OCI-LY3 (cell line): ENCODE measurements at regions not wholly inside any gene's neighbourhood (a gene's known extent, or its start where the extent isn't known, plus 50 kb on each side); places are given as distances from the start of the nearest gene placed in this dataset.

ENCODE experiments used
- H2AFZ ChIP-seq: fragments of 200-600, 300-600 bp; shearing (Covaris generic); 2 replicates; pipeline ENCODE4 v1.6.0; 2014; ENCODE audit warnings: antibody characterized with exemption, low read depth, low read length
- H3K27ac ChIP-seq: fragments of 200-600, 300-600 bp; sonication (generic); 2 replicates; pipeline ENCODE4 v1.5.1; 2014; ENCODE audit warnings: mild to moderate bottlenecking, low read length, moderate library complexity, mixed read lengths
- H3K27me3 ChIP-seq: fragments of 200-600, 300-600 bp; sonication (generic); 2 replicates; pipeline ENCODE4 v1.6.1; 2014; ENCODE audit warnings: low read depth, low read length, mixed read lengths
- H3K36me3 ChIP-seq: fragments of 200-600, 300-600 bp; sonication (generic); replicated peaks from 2 replicates; pipeline ENCODE3; 2014; ENCODE audit warnings: low read depth, low read length, mixed read lengths
- H3K4me1 ChIP-seq: fragments of 300-600, 200-600 bp; sonication (generic); 2 replicates; pipeline ENCODE4 v1.6.1; 2014; ENCODE audit warnings: low read length, mixed read lengths
- H3K4me2 ChIP-seq: fragments of 200-600, 300-600 bp; sonication (generic); 2 replicates; pipeline ENCODE4 v1.6.1; 2014; ENCODE audit warnings: low read length, mixed read lengths
- H3K4me3 ChIP-seq: fragments of 300-600, 200-600 bp; sonication (generic); 2 replicates; pipeline ENCODE4 v1.5.1; 2014; ENCODE audit warnings: antibody characterized with exemption, mild to moderate bottlenecking, low read length, moderate library complexity
- H3K79me2 ChIP-seq: fragments of 300-600, 200-600 bp; shearing (Covaris generic); 2 replicates; pipeline ENCODE4 v1.6.1; 2014; ENCODE audit warnings: mild to moderate bottlenecking, low read length, mixed read lengths
- H3K9ac ChIP-seq: fragments of 300-600, 200-600 bp; shearing (Covaris generic); 2 replicates; pipeline ENCODE4 v1.6.0; 2014; ENCODE audit warnings: mild to moderate bottlenecking, low read length, moderate library complexity
- H3K9me3 ChIP-seq: fragments of 200-600, 300-600 bp; shearing (Covaris generic); 2 replicates; pipeline ENCODE4 v1.6.1; 2014; ENCODE audit warnings: low read length, mixed read lengths; ENCODE audit not compliant: insufficient read depth
- H4K20me1 ChIP-seq: fragments of 200-600, 300-600 bp; sonication (generic); 2 replicates; pipeline ENCODE4 v1.6.1; 2016; ENCODE audit warnings: low read length, mixed read lengths; ENCODE audit not compliant: insufficient read depth
- EZH2phosphoT487 ChIP-seq: fragments of 200-600 bp; shearing (Covaris generic); IDR thresholded peaks from 2 replicates; pipeline ENCODE4 v1.6.1; 2018; ENCODE audit warnings: antibody characterized with exemption, mixed run types, low read depth
- TF ChIP-seq, protein P1 (sequence below): fragments of 200-600, 300-600 bp; sonication (generic); IDR thresholded peaks from 2 replicates; pipeline ENCODE4 v1.5.1; 2014; ENCODE audit warnings: antibody characterized with exemption, low read length, low read depth

GRCh38 chr14:73771848-73772638 lies 57.9 kb upstream of the PNMA1 start:
- peak overlapping the region; percentile 66 for H3K4me2 ChIP-seq
- H3K27ac ChIP-seq: peak overlapping the region; percentile 87
- H4K20me1 ChIP-seq: peaks cover 21% of the 10 kb centered on the region
- H2AFZ ChIP-seq: no peak overlapping the region
- peaks cover 40% of the 10 kb centered on the region for H3K4me1 ChIP-seq
- TF ChIP-seq, protein P1, sequence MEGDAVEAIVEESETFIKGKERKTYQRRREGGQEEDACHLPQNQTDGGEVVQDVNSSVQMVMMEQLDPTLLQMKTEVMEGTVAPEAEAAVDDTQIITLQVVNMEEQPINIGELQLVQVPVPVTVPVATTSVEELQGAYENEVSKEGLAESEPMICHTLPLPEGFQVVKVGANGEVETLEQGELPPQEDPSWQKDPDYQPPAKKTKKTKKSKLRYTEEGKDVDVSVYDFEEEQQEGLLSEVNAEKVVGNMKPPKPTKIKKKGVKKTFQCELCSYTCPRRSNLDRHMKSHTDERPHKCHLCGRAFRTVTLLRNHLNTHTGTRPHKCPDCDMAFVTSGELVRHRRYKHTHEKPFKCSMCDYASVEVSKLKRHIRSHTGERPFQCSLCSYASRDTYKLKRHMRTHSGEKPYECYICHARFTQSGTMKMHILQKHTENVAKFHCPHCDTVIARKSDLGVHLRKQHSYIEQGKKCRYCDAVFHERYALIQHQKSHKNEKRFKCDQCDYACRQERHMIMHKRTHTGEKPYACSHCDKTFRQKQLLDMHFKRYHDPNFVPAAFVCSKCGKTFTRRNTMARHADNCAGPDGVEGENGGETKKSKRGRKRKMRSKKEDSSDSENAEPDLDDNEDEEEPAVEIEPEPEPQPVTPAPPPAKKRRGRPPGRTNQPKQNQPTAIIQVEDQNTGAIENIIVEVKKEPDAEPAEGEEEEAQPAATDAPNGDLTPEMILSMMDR: no peak
- TF ChIP-seq EZH2phosphoT487: no peak
- H3K4me3 ChIP-seq: peak overlapping the region; percentile 46
- H3K27me3 ChIP-seq: no peaks in the 10 kb centered on the region
- H3K79me2 ChIP-seq: peaks cover 80% of the 10 kb centered on the region
- no peaks in the 10 kb centered on the region for H3K9me3 ChIP-seq
- H3K36me3 ChIP-seq: no peaks in the 10 kb centered on the region
- peak overlapping the region; percentile 60 for H3K9ac ChIP-seq

- H3K36me3 ChIP-seq: no peaks in the 10 kb centered on the region
- no peaks in the 10 kb centered on the region for H3K9me3 ChIP-seq
- no peak overlapping the region for H2AFZ ChIP-seq
- peak overlapping the region; percentile 66 for H3K4me2 ChIP-seq
- peaks cover 21% of the 10 kb centered on the region for H4K20me1 ChIP-seq
- TF ChIP-seq EZH2phosphoT487: no peak
- H3K27me3 ChIP-seq: no peaks in the 10 kb centered on the region
- peak overlapping the region; percentile 60 for H3K9ac ChIP-seq
- peak overlapping the region; percentile 87 for H3K27ac ChIP-seq
- H3K4me3 ChIP-seq: peak overlapping the region; percentile 46
- peaks cover 40% of the 10 kb centered on the region for H3K4me1 ChIP-seq
- peaks cover 76% of the 10 kb centered on the region for H3K79me2 ChIP-seq
Observed at GRCh38 chr14:73770977-73771847, 57.0 kb upstream of the PNMA1 start.

DNA sequence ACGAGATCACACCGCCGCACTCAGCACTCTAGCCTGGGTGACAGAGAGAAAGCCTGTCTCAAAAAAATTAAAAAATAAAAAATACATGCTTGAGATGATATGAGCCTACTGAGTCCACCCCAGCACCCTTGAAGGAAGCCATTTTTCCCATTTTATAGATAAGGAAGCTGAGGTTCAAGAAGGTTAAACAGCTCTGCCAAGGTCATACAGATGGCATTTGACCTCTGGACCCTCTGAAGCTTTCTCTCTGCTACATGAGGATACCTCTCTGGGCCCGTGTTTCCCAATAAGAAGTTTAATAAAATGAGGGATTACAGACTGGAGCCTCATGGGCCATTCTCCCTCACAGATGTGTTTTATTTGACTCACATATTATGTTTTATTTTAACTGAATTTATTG lies 53.9 kb upstream of the PNMA1 start:
- Histone ChIP-seq H3K4me1 (peaks cover 64% of the 10 kb centered on the region), H3K36me3 (no peaks in the 10 kb centered on the region), H3K4me3 (no peak overlapping the region), H4K20me1 (peaks cover 10% of the 10 kb centered on the region; the same call in 1 of the 2 replicates), H3K27me3 (no peaks in the 10 kb centered on the region), H2AFZ (no peak overlapping the region), H3K4me2 (no peak overlapping the region), H3K27ac (no peak overlapping the region), H3K9me3 (no peaks in the 10 kb centered on the region), H3K79me2 (peaks cover 68% of the 10 kb centered on the region), H3K9ac (no peak overlapping the region)
- TF ChIP-seq EZH2phosphoT487: no peak
- TF ChIP-seq, protein P1: no peak

- no peaks in the 10 kb centered on the region for H3K36me3 ChIP-seq
- H3K79me2 ChIP-seq: peaks cover 68% of the 10 kb centered on the region
- H4K20me1 ChIP-seq: peaks cover 10% of the 10 kb centered on the region; the same call in 1 of the 2 replicates
- no peak overlapping the region for H2AFZ ChIP-seq
- no peaks in the 10 kb centered on the region for H3K9me3 ChIP-seq
- H3K4me1 ChIP-seq: peaks cover 63% of the 10 kb centered on the region
- no peak overlapping the region for H3K9ac ChIP-seq
- H3K27me3 ChIP-seq: no peaks in the 10 kb centered on the region
- no peak overlapping the region for H3K4me3 ChIP-seq
- TF ChIP-seq, protein P1: no peak
- TF ChIP-seq EZH2phosphoT487: no peak
- no peak overlapping the region for H3K27ac ChIP-seq
- H3K4me2 ChIP-seq: peak overlapping the region; percentile 50
Observed at GRCh38 chr14:73764406-73765280, 50.5 kb upstream of the PNMA1 start.
